ENCODE measurements at regions not wholly inside any gene's neighbourhood (a gene's known extent, or its start where the extent isn't known, plus 50 kb on each side); places are given as distances from the start of the nearest gene placed in this dataset.

DNA sequence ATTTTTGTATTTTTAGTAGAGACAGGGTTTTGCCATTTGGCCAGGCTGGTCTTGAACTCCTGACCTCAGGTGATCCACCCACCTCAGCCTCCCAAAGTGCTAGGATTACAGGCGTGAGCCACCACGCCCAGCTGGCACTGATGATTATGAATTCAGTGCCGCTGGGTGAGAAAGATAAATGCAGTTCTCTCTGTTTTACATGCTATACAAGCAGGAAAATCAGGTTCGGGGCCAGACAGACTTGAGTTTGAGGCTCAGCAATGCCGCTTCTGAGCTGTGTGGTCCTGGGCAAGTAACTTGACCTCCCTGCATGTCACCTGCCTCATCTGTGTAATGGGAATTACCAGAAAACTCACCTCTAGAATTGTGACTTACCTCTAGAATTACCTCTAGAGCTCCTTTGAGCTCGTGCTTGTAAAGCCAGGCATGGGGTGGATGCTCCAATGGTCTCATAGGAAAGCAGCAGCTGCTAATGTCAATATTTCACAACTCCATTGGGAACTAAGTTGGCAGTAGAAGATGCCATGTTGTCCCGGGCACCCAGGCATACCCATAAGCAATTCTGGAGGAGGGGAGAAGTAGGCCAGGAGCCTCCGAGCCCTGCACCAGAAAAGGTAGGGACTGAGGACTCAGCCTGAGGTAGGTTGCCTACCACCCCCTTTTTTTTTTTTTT is 119.8 kb upstream of the SLC25A33 start:
- no peak for DNase-seq

DNA sequence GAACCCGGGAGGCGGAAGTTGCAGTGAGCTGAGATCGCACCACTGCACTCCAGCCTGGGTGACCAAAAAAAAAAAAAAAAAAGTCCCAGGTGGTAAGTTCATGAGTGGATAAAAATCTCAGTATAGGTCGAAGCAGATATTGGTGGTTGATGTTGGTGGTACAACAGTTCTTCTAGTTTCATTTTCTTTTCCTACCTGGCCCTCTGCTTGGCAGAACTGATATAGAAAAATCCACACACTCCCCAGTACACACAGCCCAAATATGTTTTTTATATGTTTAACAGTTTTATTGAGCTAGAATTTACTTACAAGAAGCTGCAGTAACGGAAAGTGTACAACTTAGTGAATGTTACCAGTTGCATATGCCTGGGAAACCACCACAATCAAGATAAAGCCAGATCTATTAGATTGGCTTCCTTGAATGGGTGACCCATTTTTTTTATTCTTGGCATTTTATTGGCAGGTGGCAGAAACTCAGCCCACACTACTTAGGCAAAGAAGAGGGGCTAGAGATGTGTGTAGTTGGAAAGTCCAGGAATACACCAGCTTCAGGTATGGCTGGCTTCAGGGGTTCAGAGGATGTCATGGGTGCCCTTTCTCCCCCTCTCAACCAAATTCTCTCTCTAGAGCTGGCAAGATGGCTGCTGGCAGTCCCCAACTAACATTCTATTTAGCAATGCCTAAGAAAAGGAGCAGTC is 118.3 kb upstream of the SLC25A33 start:
- no peak for DNase-seq

DNA sequence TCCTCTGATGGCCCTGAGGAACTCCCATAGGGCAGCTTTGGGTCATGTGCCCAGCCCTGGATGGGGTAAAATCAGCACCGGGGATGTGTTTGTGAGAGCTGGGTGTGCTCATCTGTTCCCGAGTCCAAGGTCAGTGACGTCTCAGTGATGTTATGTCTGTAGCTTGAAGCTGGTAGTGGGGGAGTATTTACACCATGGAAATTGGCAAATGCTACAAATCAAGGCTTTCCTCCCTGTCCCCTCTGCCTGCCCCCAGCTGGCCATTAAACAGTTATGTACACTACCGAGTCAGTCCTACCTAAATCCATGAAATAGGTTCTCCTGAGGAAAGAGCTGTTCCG is 117.8 kb upstream of the SLC25A33 start:
- DNase-seq = no peak

DNA sequence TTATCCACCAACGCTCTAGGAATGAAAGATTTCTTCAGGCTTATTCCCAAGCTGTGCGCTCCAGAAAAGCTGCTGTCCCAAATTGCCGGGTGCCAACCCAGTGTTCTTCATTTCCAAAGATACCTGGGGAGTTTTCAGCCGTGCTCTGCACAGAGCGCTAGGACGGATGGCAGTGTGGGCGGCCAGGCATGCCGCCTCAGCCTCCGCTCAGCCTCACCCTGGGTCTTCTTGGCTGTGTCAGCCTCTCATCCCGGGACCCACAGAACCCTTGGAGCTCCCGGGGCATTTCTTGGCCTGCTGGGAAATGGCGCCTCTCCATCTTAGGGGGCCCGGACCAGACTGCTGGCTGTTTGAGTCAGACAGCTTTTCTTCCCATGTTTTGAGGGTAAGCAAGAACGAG is 116.9 kb upstream of the SLC25A33 start:
- no peak for DNase-seq

DNA sequence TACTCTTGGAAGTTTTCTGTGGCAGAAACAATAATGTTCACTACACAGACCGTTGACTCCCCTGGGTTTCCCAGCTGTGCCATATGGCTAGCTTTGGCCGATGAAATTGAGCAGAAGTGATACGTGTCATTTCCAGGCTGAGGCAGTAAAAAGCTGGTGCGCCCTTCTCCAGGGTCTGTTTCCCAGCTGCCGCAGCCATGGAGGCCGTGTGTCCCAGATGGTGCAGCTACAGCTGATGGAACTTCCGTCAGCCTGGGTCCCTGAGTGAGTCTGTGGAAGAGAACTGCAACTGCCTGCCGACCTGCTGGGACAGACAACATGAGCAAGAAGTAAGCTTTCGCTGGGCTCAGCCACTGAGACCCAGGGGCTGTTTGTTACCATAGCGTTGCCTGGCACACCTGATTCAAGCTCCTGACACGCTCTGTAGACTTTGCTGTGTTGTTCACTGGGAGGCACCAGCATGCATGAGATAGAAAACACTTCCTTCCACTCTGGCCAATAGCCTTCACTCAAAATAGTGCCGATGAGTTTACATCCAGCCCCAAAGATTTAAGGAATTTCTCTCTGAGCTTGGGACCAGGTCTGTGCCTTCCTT is 116.3 kb upstream of the SLC25A33 start:
- DNase-seq = no peak

DNA sequence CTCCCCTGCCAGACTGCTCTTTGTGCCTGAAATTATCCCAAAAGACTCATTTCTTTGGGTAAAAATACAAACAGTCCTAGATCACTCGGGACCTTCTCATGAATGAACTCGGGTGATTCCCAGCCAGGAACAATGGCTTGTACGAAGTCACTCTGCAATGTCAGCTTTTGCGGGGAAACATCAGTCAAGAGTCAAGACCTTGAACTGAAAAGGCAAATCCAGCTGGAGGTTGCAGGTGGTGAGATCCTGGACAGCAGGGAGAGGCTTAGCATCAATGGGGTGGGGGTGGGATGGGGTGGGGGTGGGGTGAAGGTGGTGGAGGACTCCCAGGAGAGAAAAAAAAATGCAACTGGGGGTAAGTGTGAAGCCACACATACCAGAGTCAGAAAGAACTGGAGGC is 115.0 kb upstream of the SLC25A33 start:
- DNase-seq = no peak

DNA sequence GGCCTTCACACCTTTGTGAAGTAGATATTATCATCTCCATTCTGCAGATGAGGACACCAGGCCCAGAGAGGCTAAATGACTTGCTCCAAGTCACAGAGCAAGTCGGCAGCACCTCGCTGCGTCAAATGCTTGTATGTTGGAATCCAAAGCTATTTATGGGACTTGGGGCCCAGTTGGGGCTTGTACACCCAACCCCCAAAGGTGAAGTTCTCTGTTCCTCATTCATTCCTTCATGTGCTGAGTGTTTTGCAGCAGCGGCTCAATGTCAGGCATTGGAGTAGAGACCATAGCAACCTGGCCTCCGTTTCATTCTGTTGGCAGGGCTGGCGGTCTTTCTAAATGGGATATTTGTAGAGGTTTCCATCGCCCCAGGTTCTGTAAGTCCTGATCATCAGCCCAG is 113.4 kb upstream of the SLC25A33 start:
- DNase-seq = no peak

DNA sequence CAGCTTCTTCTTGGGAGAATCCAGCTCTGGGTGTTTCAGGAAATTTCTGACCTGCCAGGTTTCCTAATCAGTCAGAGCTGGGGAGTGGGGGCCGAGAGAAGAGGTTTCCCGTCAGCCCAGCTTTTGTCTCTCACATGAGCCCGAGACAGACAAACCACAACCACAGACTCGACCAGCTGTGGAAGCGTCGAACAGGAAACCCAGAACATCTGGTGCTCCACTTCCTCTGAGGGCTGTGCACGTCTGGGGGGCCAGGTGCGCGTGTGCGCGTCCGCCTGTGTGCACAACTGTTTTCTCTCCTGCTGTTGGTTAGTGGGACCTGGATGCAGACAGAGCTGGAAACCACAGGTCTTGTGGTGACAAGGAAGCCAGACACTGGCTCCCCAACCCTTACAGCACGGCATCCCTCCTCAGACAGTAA is 113.0 kb upstream of the SLC25A33 start:
- DNase-seq = peak; percentile 57

DNA sequence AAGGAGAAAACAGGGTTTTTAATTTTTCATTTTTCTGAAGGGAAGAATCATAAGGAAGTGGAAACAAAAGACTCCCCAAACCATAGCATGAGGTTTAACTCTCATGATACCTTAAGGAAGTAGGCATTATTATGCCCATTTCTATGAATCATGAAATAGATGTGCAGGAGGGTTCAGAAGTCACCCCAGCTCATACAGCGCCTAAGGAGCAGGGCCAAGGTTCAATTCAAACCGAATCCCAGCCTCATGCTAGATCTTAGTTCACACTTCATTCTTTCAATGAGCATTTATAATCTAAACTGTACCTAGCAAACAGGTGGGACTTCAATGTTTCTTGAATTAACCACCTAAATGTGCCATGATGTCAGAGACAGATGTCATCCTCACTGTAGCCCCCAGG is 111.9 kb upstream of the SLC25A33 start:
- DNase-seq = no peak

DNA sequence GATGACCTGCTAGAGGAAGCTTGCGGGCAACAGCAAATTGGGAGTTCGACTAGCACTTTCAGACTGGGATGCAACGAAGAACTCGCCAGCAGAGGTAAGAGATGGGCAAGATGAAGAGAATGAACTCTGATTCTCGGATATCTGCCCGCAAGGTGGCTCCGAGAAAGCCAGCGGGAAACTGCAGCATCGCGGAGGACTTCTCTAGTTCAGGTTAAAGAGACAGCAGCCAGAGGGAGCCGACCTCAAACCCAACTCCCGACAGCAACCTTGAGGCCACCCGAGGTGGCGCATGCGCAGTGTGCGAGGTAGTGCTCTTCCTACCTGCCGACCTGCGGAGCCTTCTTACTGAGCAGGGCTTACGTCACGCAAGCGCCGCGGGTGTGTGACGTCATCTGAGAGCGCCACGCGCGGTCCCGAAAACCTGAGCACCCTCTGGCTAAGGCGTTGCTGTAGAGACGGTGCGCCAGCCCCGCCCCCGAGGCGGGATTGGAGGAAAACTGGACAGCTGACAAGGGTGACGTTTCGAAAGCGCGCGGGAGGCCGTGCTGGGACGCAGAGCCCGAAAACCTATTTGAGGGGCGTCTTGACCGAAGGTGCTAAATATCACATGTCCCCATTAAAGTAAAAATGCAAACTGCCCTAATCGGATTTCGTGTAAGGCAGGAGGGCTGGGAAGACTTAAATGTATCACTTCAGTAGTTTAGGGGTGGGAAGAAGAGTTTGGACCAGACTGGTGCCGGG is 110.5 kb upstream of the SLC25A33 start:
- peak; percentile 99 for DNase-seq

DNA sequence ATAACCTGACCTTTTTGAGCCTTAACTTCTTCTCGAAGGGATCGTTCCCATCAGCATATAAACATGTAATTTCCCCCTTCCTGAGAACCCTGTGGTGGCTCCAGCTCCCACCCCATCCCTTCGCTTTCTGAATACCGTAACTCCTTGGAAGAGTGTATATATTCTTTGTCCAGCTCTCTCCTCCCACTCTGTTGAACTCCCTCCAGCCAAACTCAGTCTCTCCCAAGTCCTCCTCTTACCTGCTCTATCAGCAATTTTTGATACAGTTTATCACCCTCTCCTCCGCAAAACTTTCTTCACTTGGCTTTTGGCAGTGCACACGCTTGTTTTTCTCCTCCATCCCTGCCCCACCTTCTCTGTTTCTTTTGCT is 109.9 kb upstream of the SLC25A33 start:
- no peak for DNase-seq

DNA sequence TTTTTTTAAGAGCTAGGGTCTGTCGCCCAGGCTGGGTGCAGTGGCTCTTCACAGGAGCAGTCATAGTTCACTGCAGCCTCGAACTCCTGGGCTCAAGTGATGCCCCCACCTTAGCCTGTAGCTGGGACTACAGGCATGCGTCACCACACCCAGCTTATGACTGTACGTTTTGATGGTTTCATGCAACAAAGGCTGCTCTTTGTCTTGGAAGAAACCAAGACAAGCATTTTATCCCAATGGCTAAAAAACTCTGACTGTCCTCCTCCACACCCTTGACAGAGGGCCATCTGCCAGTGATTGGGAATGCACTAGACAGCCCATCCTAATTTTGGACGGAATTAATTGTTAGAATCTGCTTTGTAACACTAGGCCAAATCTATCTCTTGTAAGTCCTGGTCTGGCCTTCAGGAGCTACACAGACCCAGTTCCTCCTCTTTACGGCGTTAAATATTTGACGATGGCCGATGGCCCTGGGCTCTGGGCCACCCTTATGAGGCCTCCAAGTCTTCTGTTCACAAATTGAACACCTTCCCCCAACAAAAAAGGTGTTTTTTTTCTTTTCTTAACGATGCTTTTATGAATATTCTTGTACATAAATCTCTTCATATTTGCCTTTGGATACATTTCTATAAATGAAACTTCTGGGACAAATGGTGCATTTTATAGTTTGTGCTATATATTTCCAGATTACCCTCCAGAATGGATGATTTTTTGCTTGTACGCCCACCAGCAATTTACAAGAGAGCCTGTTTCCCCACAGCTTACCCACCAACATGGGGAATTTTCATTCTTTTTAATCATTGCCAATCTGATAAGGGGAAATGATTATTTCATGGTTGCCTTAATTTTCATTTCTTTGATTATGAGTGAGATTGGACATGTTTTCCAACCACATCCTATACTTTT is 104.8 kb upstream of the SLC25A33 start:
- no peak for DNase-seq

DNA sequence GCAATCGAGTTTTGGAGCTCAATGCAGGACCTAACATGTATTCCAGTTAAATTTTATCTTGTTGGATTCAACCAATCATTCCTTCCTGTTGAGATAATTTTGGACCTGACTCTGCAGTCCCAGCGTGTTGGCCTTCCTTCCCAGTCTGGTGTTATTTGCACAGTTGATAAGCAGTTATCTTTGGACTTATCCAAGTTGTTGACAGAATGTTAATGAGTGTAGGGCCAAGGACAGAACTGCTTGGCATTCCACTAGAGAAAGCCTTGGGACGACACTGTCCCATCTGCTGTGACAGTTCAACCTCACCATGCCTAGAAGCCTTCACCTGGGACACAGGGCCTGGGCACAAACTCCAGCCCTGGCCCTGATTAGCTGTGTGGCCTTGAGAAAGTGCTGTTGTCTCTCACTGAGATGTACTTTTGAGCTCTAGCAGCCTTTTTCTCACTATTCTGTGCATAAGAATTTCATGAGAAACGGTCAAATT is 104.1 kb upstream of the SLC25A33 start:
- DNase-seq = no peak

DNA sequence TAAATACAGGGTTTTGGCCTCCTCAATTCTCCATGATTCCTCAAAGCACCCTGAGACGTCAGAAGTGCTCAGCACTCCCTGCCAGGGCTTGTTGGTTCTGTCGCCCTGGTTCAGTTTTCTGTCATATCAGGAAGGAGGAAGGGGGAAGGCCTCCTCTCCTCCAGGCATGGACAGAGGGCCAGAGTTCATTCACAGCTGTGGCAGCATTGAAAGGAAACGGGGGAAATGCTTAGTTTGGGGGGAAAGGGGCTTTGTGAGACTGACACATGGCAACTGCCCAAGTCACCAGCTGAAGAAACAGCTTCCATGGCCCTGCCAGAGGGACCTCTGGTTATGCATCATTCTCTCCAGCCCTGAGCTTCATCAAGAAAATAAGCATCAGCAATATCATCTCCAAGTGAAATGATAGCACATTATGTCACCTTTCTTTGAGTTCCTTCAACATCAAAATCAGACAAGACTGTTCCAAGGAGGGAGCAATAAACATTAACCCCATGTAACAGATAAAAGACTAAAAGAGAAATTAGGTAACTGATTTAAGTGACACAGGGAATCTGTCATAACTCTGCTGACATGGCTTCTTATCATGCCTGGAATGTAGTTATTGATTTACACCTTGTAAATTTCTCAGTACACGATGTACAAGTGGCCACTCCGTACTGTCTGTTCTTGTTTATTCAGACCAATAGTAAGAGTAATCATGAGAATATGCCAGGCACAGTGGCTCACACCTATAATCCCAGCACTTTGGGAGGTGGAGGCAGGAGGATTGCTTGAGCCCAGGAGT is 103.2 kb upstream of the SLC25A33 start:
- no peak for DNase-seq

DNA sequence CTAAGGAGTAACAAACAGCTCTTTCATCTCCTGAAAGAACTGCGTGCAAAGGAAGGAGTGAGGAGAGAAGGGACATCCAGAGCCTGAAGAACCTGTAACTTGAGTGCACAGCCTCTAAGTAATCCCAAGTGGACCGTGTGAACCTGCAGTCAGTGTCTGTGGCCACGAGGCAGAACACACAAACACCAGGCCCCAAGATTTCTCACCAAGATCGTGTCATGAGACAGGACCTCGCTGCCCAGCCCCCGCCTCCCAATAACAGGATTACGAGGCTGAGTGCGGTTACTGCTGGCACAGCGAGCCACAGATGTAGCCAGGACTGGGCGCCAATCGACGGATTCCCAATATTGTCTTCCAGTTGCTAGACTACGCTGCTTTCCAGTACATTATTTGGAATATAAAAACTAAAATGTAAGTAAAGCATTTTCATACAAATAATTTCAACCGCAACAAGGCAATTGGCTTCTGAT is 101.3 kb upstream of the SLC25A33 start:
- DNase-seq = no peak

DNA sequence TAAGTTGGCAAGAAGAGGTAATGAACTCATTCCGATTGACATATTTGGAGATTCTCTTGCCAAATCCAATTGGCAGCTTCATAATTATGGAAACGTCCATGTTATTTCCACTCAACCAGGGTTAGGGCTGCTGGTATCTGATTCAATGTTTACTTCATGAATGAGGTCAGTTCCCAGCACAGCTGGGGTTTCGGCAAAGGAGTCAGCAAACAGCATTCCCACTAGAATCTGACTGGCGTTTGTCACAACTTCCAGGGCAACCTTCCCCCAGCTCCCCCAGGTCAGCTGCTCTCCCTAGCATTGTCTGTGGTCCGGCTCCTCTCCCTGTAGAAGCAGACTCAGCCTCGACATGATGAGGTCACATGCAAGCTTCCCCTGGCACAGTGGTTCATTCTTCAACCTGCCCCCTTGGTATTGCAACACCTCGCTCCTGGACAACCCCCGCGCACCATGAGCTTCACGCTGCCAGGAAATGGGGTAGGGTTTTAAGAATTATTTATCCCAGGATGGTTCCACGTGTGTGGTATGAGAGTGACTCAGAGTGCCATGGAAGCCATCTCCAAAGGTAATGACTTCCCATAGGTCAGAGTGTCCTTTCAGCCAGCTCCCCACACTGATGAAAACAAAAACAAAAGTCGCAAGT is 100.7 kb upstream of the SLC25A33 start:
- DNase-seq = no peak

DNA sequence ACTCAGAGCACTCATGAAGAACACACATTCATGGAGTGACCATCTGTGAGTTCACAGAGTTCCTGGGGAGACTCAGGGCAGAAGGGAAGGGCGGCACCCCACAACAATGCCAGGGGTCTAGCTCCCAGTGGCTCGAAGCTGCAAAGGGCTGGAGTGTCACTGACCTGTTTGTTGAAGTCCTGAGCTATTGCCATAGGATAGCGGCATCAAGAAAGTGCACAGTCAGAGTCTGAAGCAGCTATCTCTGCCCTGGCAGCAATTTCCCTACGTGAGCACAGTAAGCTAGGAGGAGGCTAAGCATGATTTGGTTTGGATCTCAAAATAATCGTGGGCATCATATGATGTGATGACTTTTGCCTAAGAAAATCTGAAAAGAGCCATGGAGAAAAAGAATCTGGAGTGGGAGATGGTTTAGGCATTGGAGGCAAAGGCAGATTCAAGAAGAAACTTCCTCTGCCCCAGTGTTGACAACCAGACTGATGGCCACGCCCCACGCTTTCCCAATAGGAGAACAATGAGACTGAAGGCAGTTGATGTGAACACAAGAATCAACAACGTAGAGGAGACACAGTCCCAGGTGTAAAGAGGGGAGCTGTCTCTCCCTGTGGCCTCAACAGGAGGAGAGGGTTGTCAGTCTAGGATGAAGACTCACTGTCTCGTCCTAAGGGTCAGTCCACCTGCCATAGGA is 100.0 kb upstream of the SLC25A33 start:
- DNase-seq = no peak

DNA sequence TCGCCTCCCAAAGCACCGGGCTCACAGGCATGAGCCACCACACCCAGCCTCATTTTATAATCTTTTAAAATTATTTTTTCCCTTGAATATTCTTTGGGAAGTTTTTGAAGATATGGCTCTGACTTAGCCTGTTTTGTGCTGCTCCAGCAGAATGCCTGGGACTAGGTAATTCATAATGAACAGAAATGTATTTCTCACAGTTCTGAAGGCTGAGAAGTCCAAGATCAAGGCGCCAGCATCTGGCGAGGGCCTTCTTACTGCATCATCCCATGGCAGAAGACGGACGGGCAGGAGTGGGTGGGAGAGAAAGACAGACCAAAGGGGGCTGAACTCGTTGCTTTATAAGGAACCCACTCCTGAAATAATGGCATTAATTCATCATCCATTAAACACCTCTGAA is 99.0 kb upstream of the SLC25A33 start:
- no peak for DNase-seq

DNA sequence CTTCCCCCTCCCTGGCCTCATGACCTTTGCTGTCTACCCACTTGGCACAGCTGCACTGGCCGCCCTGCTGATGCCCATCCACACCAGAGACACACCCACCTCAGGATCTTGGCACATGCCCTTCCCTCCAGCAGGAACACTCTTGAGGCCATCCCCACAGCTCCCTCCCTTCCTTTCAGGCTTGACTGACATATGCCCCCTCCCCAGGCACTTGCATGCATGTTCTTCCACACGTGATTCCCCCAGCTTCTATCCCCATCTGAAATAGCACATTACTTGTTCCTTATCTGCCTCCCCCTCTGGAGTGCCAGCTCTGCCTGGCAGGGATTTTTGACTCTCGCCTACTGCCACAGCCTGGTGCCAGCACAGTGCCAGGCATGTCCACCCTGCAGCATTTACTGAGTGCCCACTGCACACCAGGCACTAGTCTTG is 98.5 kb upstream of the SLC25A33 start:
- no peak for DNase-seq

DNA sequence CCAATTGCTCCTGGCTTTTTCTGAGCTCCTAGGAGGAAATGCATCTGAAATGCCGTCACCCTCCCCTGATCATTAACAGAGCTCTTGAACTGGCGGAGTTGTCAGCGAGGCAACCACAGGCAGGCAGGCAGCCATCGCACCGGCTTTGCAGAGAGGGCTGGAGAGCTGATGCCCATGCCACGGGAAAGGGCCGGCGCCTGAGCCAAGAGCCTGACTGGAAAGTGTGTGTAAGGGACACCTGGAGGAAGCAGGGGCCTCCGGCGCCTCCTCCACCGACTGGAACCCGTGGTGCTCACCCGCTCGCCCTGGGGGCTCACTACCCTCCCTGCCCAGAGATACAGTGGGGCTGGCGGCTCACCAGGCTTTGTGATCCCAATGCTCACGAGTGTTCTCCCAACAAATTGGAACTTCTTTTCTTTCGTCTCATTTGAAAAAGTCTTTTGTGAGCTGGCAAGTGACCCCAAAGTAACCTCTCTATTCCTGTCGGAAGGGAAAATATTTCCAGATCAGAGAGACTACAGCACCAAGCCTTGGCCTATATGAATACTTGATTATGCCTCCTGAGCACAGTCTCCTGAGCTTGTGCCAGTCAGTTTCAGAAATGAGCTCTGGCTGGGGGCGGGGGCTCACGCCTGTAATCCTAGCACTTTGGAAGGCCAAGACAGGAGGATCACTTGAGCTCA is 97.7 kb upstream of the SLC25A33 start:
- no peak for DNase-seq

Data from stimulated activated CD4-positive, alpha-beta T cell treated with anti-CD3 and anti-CD28 coated beads, Interleukin-4, amount 100 ng/mL, for 1 hour (primary cell).